Esophagus squamous epithelium (tissue), 5 donors: ENCODE measurements at regions not wholly inside any gene's neighbourhood (a gene's known extent, or its start where the extent isn't known, plus 50 kb on each side); places are given as distances from the start of the nearest gene placed in this dataset.

Source experiments
- DNase-seq: peaks from one replicate; lab custom pipeline; 2025; lab: John Stamatoyannopoulos, UW
- H3K27ac ChIP-seq, 4 donors: fragments of 200-600 bp; sonication (generic); one replicate each; pipeline ENCODE4 v1.5.1; 2016 to 2019; ENCODE audit warnings: mild to moderate bottlenecking in 1 of 4
- H3K27me3 ChIP-seq, 4 donors: fragments of 200-600 bp; sonication (generic); 1 replicate in 3 of 4; 2 replicates in 1 of 4; pipeline versions ENCODE4 v1.5.1 to v1.6.0; 2017 to 2021; ENCODE audit warnings: antibody characterized with exemption in 1 of 4
- H3K36me3 ChIP-seq, 3 donors: fragments of 200-600 bp; sonication (generic); one replicate each; pipeline ENCODE4 v1.5.1; 2016 to 2019
- H3K4me1 ChIP-seq, 3 donors: fragments of 200-600 bp; sonication (generic); one replicate each; pipeline ENCODE4 v1.5.1; 2017 to 2019
- H3K4me3 ChIP-seq, 4 donors: fragments of 200-600 bp; sonication (generic); 1 replicate in 3 of 4; 2 replicates in 1 of 4; pipeline ENCODE4 v1.5.1; 2016 to 2019; ENCODE audit warnings: mild to moderate bottlenecking in 2 of 4, moderate library complexity in 1 of 4
- H3K9me3 ChIP-seq, 3 donors: fragments of 200-600 bp; sonication (generic); one replicate each; pipeline ENCODE4 v1.5.1; 2016 to 2019
- CTCF ChIP-seq, 6 experiments: fragments of 450-650 bp in 4 of 6; fragments of 200-600 bp in 2 of 6; sonication (generic) in 2 of 6; IDR thresholded peaks; one replicate each; pipeline ENCODE4 v1.5.1; 2016 to 2019; ENCODE audit warnings: antibody characterized with exemption in 6 of 6, mild to moderate bottlenecking in 4 of 6, moderate library complexity in 4 of 6
- POLR2A ChIP-seq, 4 donors: fragments of 450-650 bp; IDR thresholded peaks; one replicate each; pipeline ENCODE4 v1.6.1; 2017; ENCODE audit warnings: antibody characterized with exemption in 4 of 4, mild to moderate bottlenecking in 4 of 4, moderate library complexity in 3 of 4
- WGBS, 2 donors: methylation state at CpG; one replicate each; pipeline ENCODE4 v1.1.5; 2018; 5-methylcytosine and 5-hydroxymethylcytosine counted together
- intact Hi-C: fragments of 100-400 bp; cut with DNase I; formaldehyde crosslinking; loops from one replicate; pipeline ENCODE4 v1.15.0; 2022
- donor health status: DM: yes; HTN: yes; CAD: no.

- no peaks in the 10 kb centered on the region for H3K4me1 ChIP-seq
- H3K4me3 ChIP-seq, result no peak overlapping the region
- WGBS, 2 donors, result 62 to 69% methylated on average over 6 of the region's 6 CpGs
- no peak overlapping the region for H3K27ac ChIP-seq
- no peaks in the 10 kb centered on the region for H3K36me3 ChIP-seq
- no peak for TF ChIP-seq CTCF (IDR thresholded peaks at IDR 0.05)
- no peak for TF ChIP-seq POLR2A (IDR thresholded peaks at IDR 0.05)
- no peaks in the 10 kb centered on the region for H3K9me3 ChIP-seq
- DNase-seq, result no peak
- no peaks in the 10 kb centered on the region for H3K27me3 ChIP-seq
- intact Hi-C loops, result no loop called here
Observed at GRCh38 chr13:79056706-79057105, 349.3 kb downstream of the RBM26 start.

DNA sequence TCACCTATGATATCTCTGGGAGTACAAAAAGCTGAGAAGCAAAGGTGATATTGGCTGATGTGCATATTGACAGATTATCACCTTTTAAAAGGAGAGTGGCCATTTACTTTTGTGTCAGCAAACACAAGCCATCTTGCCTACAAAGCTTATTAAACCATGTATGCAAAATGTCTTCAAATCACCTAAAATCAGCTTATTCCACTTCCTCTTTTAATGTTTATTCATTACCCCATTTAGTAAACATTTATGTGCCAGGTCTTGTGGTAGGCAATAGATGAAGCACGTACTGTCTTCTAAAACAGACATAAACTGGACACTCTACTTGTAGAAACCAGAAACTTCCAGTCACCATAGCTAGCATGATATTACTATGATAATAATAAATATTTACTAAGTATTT is 354.6 kb downstream of the RBM26 start:
- no peak overlapping the region for H3K27ac ChIP-seq
- no peaks in the 10 kb centered on the region for H3K9me3 ChIP-seq
- no peaks in the 10 kb centered on the region for H3K27me3 ChIP-seq
- intact Hi-C loops, result no loop called here
- DNase-seq, result no peak
- H3K4me3 ChIP-seq, result no peak overlapping the region
- no peaks in the 10 kb centered on the region for H3K36me3 ChIP-seq
- H3K4me1 ChIP-seq, result no peaks in the 10 kb centered on the region
- WGBS, 2 donors, result 30 to 42% methylated on average over 1 of the region's 1 CpG
- TF ChIP-seq CTCF (IDR thresholded peaks at IDR 0.05), result no peak
- no peak for TF ChIP-seq POLR2A (IDR thresholded peaks at IDR 0.05)

DNA sequence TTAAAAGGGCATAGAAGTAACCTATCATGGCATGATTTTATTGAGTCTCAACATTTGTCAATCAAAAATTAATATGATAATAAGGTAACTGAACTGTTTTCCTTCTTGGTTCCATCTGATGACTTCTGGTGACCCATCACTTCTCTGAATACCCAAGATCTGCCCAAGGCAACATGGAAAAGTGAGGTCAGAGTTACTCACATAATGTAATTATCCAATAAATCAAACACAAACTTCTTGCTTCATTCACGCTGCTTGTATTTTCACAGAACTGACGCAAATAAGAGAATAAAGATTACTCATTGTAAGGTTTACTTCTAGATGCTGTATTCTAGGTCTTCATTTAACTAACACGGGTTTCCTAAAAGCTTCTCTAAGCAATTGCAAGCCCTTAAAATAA is 361.6 kb downstream of the RBM26 start:
- intact Hi-C loops, result no loop called here
- 58 to 74% methylated on average over 3 of the region's 3 CpGs for WGBS, 2 donors
- no peak overlapping the region for H3K27ac ChIP-seq
- no peaks in the 10 kb centered on the region for H3K9me3 ChIP-seq
- no peaks in the 10 kb centered on the region for H3K36me3 ChIP-seq
- H3K27me3 ChIP-seq, result no peaks in the 10 kb centered on the region
- DNase-seq, result no peak
- H3K4me1 ChIP-seq, result no peaks in the 10 kb centered on the region
- H3K4me3 ChIP-seq, result no peak overlapping the region
- TF ChIP-seq POLR2A (IDR thresholded peaks at IDR 0.05), result no peak
- TF ChIP-seq CTCF (IDR thresholded peaks at IDR 0.05), result no peak

GRCh38 chr13:79043208-79043607 is 362.8 kb downstream of the RBM26 start:
- Histone ChIP-seq H3K36me3 (no peaks in the 10 kb centered on the region), H3K27ac (no peak overlapping the region), H3K9me3 (no peaks in the 10 kb centered on the region), H3K27me3 (no peaks in the 10 kb centered on the region), H3K4me3 (no peak overlapping the region), H3K4me1 (no peaks in the 10 kb centered on the region)
- TF ChIP-seq POLR2A (IDR thresholded peaks at IDR 0.05), result no peak
- no peak for TF ChIP-seq CTCF (IDR thresholded peaks at IDR 0.05)
- intact Hi-C loops, result no loop called here
- WGBS, 2 donors, result 37 to 58% methylated on average over 3 to 4 of the region's 4 CpGs
- DNase-seq, result no peak

GRCh38 chr13:79037197-79037596 is 368.9 kb downstream of the RBM26 start:
- Histone ChIP-seq H3K27me3 (no peaks in the 10 kb centered on the region), H3K36me3 (no peaks in the 10 kb centered on the region), H3K9me3 (no peaks in the 10 kb centered on the region), H3K4me1 (no peaks in the 10 kb centered on the region), H3K4me3 (no peak overlapping the region), H3K27ac (no peak overlapping the region)
- TF ChIP-seq POLR2A (IDR thresholded peaks at IDR 0.05), result no peak
- no peak for TF ChIP-seq CTCF (IDR thresholded peaks at IDR 0.05)
- no peak for DNase-seq
- WGBS, 2 donors, result 0% methylated on average over 1 of the region's 1 CpG
- intact Hi-C loops, result no loop called here
